GM03348 (cell line): ENCODE measurements at regions not wholly inside any gene's neighbourhood (a gene's known extent, or its start where the extent isn't known, plus 50 kb on each side); places are given as distances from the start of the nearest gene placed in this dataset.

Source experiments
- DNase-seq: peaks from one replicate; pipeline ENCODE4 v3.0.0; 2012; ENCODE audit warnings: low spot score

DNA sequence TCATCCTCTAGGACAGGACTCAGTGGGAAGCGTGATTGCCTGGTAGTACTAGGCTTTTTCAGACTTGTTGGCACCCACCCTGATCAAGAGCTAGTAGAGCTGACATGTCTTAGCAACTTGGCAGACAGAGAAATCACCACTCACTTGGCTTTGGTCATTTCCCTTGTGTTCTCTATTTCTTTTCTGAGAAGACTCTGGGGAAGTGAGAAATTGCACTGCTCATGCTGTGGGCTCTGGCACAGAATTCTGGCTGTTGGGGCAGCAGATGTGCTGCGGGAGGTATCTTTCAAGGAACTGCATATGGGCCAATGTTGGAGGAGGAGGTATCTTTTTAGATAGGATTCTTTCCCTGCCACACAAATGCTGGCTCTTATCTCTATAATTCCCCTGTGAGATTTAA is 529.1 kb upstream of the MEX3C start:
- DNase-seq, result no peak

DNA sequence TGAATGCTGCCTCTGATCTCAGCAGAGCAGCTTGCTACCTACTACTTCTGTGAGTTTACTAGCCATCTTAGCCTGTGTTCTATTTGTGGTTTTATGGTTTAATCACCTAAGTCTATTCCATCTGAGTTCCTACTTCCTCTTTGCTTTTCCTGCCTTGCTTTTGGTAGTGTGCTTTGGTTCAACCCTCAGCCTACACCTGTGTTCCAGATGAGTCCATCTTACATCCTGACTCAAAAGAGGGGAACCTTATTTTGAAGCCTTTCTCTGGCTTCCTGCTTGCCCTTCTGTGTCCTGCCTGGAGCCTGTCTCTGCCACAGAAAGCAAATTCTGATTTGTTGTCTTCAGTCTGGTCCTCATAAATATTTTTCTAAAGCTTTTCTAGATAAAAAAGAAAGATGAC is 530.3 kb upstream of the MEX3C start:
- no peak for DNase-seq

DNA sequence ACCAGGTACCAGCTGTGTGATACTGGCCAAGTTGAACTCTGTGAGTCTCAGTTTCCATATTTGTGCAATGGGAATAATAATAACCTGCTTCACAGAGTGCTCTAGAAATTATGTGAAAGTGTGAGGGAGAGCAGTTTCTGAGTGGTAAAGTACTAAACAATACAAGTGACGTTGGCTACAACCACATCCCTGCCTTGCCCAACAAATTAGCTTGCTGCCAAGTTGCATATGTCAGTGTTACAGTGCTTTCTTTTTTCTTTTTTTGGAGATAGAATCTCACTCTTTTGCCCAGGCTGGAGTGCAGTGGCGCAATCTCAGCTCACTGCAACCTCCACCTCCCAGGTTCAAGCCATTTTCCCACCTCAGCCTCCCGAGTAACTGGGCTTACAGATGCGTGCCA is 533.6 kb upstream of the MEX3C start:
- no peak for DNase-seq

GRCh38 chr18:51734576-51734975 is 537.1 kb upstream of the MEX3C start:
- no peak for DNase-seq

DNA sequence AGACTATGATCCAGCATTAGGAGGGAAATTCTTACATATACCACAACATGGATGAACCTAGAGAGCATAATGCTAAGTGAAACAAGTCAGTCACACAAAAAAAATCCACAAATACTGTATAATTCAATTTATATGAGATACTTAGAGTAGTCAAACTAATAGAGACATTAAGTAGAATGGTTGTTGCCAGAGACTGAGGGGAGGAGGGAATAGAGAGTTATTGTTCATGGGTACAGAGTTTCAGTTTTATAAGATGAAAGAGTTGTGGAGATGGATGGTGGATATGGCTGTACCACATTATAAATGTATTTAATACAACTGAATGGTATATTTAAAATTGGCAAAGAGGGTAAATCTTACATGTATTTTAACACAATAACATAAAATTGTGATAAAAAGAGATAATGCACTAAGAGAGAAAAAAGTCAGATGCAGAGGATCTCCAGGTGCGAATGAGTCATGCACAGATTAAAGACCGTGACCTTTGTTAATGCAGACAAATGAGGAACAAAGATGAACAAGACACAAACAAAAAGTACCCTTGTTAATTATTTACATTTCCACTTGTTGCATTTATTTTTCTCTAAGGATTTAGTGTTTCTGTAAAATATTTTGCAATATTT is 541.7 kb upstream of the MEX3C start:
- no peak for DNase-seq

DNA sequence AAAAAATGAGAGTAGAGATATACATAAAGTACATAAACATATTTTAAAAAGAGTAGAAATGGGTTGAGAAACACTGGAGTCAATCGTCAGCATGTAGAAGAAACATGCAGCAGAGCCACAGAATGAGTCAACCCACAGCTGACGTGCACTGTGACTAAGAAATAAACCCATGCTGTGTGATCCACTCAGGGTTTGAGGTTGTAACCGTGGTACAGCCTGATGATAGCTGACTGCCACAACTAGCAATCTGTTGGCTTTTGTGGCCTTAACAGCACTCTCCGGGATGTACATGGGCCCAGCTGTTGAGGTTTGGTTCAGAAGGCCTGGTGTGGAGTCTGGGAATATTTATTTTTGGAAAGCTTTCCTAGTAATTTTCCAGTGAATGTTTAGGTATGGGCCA is 554.4 kb upstream of the MEX3C start:
- no peak for DNase-seq

GRCh38 chr18:51753365-51754057 is 556.0 kb upstream of the MEX3C start:
- no peak for DNase-seq

- no peak for DNase-seq
Observed at GRCh38 chr18:51754566-51754965, 557.1 kb upstream of the MEX3C start.

- no peak for DNase-seq
Observed at GRCh38 chr18:51757255-51757924, 559.9 kb upstream of the MEX3C start.

DNA sequence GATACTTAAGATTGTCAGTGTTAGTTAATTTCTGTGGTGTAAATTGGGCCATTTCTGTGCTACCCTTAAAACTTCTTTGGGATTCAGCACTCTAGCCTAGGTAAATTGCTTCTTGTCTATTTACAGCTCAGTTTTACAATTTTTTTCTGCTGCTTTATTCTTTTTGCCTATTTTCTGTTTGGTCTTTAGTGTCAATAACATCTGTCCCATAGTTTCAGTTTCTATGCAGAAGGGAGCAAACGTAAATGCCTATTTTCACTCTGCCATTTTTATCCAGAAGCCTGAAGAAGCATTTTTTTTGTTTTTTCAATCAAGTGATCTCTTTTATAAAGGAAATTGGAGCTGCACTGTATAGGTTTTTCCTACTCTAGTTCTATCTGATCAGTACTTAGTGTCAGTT is 564.9 kb upstream of the MEX3C start:
- no peak for DNase-seq

DNA sequence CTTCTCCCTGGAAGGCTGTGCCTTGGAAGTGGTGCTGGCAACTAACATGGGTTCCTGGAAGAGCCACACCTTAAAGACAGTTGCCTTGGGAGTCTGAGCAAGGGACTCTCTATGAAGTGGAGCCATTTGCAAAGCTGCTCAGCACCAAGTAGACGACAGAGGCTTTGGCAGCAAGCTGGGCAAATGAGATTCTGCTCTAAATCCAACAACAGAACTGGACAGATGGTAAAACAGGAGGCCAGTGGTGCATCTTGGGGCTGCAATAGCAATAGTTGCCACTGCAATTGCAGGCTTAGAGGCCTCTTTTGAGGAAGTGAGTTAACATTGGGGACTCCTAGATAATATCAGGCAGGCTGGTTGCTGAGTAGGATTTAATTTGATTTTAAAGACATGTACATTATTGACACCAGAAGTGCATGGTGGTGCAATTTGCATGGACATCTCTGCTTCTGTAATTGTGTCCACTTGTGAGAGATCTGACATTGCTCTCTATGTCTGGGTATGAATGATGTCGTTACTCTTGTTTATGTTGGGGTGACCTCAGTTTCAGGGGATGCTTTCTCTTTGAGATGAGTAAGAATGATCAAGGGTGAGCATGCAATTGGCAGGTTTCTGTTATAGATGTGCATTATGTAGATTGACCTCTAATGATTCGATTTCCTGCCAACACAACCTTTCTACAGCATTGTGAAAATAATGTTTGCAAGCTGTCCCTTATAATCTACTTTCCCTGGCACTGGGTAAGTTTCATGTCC is 568.3 kb upstream of the MEX3C start:
- DNase-seq, result no peak

GRCh38 chr18:51767293-51767692 is 569.8 kb upstream of the MEX3C start:
- DNase-seq, result no peak

- DNase-seq, result no peak
Observed at GRCh38 chr18:51778115-51778514, 561.9 kb upstream of the DCC start.

- DNase-seq, result no peak
Observed at GRCh38 chr18:51789871-51790270, 550.1 kb upstream of the DCC start.

GRCh38 chr18:51801514-51801913 is 538.5 kb upstream of the DCC start:
- no peak for DNase-seq

GRCh38 chr18:51802569-51803428 is 537.2 kb upstream of the DCC start:
- no peak for DNase-seq

DNA sequence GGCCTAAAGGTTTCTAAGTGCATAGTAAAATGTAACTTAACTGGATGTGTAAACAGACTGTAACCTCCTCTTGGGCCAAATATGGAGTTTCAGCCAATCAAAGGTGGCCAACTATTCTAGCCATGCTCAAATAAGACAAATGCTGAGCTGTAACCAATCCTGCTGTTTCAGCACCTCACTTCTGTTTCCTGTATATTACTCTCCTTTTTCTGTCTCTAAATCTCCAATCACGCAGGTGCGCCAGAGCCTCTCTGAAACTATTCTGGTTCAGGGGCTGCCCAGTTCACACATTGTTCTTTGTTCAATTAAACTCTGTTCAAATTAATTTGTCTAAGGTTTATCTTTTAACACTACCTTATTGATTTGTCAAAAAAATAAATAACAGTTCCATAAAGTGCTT is 532.7 kb upstream of the DCC start:
- no peak for DNase-seq

GRCh38 chr18:51811883-51812282 is 528.1 kb upstream of the DCC start:
- no peak for DNase-seq

DNA sequence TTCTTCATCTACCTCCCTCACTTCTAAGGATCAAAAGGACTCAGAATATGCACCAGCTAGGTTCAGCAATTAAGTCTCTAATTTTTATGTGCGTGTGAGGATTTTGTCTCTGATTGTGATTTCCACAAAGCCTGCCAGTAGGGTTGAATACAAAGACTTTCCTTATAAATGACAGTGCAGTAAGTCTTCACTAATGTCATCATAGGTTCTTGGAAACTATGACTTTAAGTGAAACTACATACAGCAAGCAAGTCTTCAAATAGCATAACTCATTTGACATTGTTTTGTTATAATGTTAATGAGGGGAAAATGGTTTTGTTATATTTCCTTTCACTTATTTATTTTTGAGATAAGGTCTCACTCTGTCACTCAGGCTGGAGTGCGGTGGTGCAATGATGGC is 526.3 kb upstream of the DCC start:
- DNase-seq, result no peak

- no peak for DNase-seq
Observed at GRCh38 chr18:51821610-51822009, 518.4 kb upstream of the DCC start.

DNA sequence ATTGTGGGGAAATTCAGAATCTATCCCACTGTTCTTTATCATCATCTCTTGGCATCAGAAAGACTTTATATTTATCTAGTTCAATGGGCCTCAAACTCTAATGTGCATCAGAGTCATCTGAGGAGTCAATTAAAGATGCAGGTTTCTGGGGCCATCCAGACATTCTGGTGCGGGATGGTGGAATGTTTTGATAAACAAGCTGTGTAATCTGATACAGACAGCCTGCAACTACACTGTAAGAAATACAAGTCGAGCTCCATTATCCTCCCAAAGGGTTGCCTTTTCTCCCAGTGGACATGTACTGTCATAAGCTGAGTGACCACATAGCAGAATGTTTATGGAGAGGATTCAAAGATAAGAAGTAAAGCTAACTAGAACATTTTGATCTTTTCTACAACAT is 515.3 kb upstream of the DCC start:
- no peak for DNase-seq

DNA sequence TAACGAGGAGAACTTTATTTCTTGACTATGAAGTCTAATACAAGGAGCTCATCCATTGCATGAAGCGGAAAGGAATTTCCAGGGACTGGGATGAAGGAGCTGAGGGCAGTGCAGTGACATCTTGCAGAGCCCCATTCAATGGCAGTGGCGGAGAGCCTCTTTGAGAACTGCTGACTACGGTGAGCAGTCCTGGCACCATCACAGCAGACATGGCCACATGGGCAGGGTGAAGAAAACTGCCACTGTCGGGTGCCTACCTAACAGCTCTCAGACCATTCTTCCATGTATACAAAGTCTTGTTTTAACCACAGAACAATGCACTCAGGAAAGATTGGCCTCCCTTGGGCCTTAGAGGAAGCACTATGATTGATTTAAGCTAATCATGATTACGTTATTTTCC is 506.1 kb upstream of the DCC start:
- no peak for DNase-seq
